ENCODE measurements at regions not wholly inside any gene's neighbourhood (a gene's known extent, or its start where the extent isn't known, plus 50 kb on each side); places are given as distances from the start of the nearest gene placed in this dataset.

DNA sequence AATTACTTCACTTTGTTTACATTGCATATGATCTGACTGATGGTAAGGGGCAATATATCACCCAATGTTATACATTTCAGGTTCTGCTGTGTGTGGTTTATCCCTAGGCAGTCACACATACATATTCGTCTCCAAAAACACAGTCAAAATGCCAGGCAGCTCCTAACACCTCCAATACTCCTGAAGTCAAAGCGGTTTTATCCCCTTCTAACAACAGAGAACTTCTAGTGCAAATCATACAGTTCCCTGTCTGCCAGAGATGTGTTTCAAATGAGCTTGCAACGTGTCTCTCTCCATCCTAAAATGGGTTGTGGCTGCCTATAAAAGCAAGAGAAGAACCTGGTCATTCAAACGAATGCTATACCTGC is 328.9 kb downstream of the ELAVL2 start:
- no peak for DNase-seq (ENCODE audit: insufficient read length, low spot score)
- TF ChIP-seq, protein P1, sequence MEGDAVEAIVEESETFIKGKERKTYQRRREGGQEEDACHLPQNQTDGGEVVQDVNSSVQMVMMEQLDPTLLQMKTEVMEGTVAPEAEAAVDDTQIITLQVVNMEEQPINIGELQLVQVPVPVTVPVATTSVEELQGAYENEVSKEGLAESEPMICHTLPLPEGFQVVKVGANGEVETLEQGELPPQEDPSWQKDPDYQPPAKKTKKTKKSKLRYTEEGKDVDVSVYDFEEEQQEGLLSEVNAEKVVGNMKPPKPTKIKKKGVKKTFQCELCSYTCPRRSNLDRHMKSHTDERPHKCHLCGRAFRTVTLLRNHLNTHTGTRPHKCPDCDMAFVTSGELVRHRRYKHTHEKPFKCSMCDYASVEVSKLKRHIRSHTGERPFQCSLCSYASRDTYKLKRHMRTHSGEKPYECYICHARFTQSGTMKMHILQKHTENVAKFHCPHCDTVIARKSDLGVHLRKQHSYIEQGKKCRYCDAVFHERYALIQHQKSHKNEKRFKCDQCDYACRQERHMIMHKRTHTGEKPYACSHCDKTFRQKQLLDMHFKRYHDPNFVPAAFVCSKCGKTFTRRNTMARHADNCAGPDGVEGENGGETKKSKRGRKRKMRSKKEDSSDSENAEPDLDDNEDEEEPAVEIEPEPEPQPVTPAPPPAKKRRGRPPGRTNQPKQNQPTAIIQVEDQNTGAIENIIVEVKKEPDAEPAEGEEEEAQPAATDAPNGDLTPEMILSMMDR (IDR thresholded peaks at IDR 0.05; ENCODE audit: insufficient read depth, missing control alignments): no peak
- FAIRE-seq: no peak

- TF ChIP-seq, protein P1 (IDR thresholded peaks at IDR 0.05; ENCODE audit: insufficient read depth, missing control alignments): no peak
- FAIRE-seq (no peak), DNase-seq (ENCODE audit: insufficient read length, low spot score) (no peak)
Observed at GRCh38 chr9:23502004-23502403, 324.0 kb downstream of the ELAVL2 start.

DNA sequence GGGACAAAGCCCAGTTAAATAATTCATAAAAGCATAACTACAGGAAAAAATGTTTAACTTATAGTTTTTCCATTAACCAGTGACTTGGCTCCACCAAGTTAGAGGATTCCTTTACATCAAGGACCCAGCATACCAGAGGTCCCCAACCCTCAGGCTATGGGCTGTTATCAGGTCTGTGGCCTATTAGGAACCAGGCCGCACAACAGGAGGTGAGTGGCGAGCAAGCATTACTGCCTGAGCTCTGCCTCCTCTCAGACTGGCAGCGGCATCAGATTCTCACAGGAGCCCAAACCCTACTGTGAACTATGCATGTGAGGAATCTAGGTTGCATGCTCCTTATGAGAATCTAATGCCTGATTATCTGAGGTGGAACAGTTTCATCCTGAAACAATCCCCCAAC is 303.1 kb downstream of the ELAVL2 start:
- TF ChIP-seq, protein P1 (IDR thresholded peaks at IDR 0.05; ENCODE audit: insufficient read depth, missing control alignments): no peak
- no peak for FAIRE-seq
- no peak for DNase-seq (ENCODE audit: insufficient read length, low spot score)

- TF ChIP-seq, protein P1 (IDR thresholded peaks at IDR 0.05; ENCODE audit: insufficient read depth, missing control alignments): no peak
- FAIRE-seq (no peak), DNase-seq (ENCODE audit: insufficient read length, low spot score) (no peak)
Observed at GRCh38 chr9:23524607-23525155, 301.4 kb downstream of the ELAVL2 start.

DNA sequence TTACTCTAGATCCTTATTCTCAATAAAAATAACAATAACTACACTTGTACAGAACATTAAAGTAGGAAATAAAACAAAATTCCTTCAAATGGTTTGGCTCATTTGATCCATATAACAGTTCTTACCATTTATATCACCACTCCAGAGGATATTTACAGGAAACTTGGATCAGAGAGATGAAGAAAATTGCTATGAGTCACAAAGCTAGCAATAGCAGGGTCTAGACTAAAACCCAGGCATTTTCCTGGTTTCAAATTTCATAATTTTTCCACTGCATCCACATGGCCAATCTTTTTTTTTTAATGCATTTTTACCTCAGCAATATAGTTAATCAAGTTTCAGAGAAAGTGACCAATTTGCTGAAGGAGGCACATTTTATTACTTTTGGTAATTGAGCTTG is 299.2 kb downstream of the ELAVL2 start:
- DNase-seq (ENCODE audit: insufficient read length, low spot score): no peak
- TF ChIP-seq, protein P1 (IDR thresholded peaks at IDR 0.05; ENCODE audit: insufficient read depth, missing control alignments): no peak
- FAIRE-seq: no peak

- DNase-seq (ENCODE audit: insufficient read length, low spot score) (no peak), FAIRE-seq (no peak)
- TF ChIP-seq, protein P1 (IDR thresholded peaks at IDR 0.05; ENCODE audit: insufficient read depth, missing control alignments): no peak
Observed at GRCh38 chr9:23532282-23532681, 293.8 kb downstream of the ELAVL2 start.

- FAIRE-seq (no peak), DNase-seq (ENCODE audit: insufficient read length, low spot score) (no peak)
- TF ChIP-seq, protein P1 (IDR thresholded peaks at IDR 0.05; ENCODE audit: insufficient read depth, missing control alignments): no peak
Observed at GRCh38 chr9:23537192-23538066, 288.6 kb downstream of the ELAVL2 start.

Data from D721Med (cell line).